GM18909 (cell line): ENCODE measurements at regions not wholly inside any gene's neighbourhood (a gene's known extent, or its start where the extent isn't known, plus 50 kb on each side); places are given as distances from the start of the nearest gene placed in this dataset.
"Not testable (repeated sequence)": the region's sequence is repeated elsewhere in the genome, so short reads cannot be mapped to it uniquely, and the experiment has no call there.

ENCODE experiments used
- ATAC-seq: cut with Tn5 transposase; IDR thresholded peaks from one replicate; pipeline ENCODE4 v1.9.1; 2021; ENCODE audit warnings: mild to moderate bottlenecking; ENCODE audit not compliant: unreplicated experiment, poor library complexity

DNA sequence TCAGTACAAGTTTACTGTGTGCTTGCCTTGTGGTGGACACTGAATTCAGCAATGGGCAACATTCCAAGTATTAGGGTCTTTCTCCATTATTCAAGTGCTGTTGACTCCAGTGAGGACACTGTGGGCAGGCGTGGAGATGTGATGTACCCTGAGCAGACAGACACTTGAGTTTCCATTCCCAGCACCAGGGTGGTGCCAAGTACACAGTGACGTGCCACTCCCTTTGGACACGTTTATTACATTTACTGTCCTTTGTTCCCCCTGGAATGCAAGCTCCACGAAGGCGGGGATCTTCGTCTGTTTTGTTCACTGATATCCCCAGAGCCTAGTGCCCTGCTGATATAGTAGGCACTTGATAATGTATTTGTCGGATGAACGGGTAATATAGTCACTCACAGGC is 130.6 kb upstream of the STX18 start:
- no peak for ATAC-seq

DNA sequence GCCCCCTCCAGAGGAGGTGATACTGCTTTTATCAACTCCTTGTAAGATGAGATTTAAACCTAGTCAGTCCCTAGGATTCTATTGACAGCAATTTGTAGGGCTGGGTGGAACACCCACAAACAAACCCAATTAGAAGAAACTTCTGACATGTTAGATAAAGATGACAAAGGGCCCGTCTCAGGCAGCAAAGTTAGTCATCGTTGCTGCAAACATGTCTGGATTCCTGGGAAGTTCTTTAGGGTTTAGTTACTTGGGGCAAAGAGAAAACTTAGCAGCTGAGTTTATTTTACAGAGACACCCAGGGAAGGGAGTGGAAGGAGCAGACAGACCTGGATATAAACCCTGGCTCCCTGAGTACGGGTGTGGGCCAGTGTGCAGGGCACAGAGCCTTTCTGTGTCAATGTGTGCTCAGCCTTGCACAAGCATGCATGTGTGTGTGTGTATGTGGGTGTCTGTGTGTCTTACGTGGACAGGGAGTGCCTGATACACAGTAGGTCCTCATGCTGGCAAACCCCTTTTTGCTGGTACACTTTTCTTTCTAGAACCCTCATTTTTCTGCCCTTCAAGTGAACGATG is 130.0 kb upstream of the STX18 start:
- no peak for ATAC-seq

- no peak for ATAC-seq
Observed at GRCh38 chr4:4670869-4671268, 129.0 kb upstream of the STX18 start.

- ATAC-seq: no peak
Observed at GRCh38 chr4:4668355-4669210, 126.7 kb upstream of the STX18 start.

- no peak for ATAC-seq
Observed at GRCh38 chr4:4667622-4668081, 125.8 kb upstream of the STX18 start.

DNA sequence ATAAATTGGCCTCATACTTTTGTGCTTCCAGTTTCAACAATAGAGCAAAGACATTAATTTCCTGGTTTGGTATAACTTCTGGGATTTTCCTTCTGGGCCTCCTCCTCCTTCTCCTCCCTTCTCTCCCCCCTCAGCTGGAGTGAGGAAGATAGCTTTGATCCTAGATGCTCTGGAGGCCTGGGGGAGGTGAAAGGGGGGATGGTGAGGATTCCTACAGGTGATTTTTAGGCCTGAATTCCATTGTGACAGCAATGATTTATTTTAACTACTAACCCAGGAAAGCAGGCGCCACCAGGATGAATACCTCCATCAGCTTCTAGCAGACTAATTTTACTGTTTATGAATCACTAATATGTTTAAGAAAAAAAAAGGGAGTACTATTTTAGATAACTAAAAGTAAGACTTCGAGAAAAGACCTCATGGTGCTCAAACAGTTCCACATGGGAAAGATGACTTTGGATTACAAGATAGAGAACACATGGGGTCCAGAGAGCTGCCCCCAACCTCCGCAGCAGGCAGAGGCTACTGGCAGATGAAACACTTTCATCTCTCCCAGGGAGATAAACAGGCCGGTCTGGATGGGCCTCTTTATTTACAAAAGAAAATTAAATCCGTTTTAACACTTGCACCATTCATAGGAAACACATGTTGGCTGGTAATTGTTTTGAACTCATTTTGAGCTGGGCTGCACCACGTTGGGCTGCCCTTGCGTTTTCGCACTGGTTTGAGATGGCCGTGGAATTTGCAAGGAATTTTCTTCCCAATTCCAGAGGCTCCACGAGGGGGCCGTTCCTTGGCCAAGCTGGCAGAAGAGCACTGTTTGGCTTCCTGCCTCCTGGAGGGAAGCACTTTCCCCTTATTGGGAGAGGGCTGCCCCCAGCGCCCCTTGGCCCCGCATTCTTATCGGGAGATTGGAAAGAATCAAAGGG is 125.1 kb upstream of the STX18 start:
- ATAC-seq: no peak

DNA sequence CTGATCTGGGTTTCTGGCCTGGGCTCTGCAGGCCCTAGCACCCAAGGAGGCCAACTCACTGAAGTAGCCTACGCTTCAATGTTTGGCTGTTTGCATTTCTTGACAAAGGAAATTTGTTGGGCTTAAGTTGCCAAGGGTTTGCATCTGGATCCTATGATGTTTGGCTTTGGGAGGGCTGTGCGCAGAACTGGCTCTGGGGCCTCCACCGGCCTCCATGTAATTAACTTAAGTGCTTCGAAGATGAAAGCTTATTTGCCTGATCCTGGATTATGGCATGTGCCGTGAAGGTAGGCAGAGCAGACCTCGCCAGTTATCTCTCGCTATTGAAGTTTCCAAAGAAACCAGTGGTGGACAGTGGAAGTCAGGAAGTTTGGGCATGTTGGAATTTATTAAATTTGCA is 124.3 kb upstream of the STX18 start:
- ATAC-seq: no peak

DNA sequence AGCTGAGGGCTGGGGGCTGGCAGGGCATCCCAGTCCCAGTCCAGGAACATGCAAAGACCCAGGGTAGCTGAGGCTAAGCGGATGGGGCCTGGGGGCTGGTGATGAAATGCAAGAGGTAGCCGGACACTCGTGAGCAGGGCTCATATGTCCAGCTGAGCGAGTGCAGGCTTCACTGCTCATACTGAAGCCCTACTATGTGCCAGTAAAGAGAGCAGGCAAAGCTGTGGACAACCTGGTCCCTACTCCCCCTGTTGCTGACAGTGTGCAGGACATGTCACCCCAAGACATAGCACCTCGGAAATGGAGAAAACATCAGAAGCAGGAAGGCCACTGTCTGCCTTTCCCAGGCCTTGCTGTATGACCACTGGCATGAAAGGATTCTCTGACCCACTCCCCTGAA is 122.4 kb upstream of the STX18 start:
- no peak for ATAC-seq

- no peak for ATAC-seq
Observed at GRCh38 chr4:4663028-4663427, 121.2 kb upstream of the STX18 start.

- no peak for ATAC-seq
Observed at GRCh38 chr4:4662230-4662629, 120.4 kb upstream of the STX18 start.

GRCh38 chr4:4659871-4660651 is 118.2 kb upstream of the STX18 start:
- no peak for ATAC-seq

DNA sequence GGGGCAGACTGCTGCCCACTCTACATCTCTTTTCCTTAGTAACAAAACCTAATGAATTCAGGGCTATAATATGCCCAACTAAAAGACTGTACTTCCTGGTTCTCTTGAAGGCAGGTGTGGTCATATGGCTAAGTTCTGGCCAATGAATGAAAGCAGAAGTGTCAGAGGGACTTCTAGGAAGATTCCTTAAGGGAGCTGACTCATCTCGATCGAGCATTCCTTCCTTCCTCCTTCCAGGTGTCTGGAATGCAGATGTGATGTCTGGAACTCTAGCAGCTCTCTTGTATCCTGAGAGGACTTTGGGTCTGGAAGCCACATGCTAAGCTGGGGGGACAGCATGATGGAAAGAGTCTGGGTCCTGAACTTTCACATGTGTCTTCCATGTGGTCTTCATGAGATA is 116.2 kb upstream of the STX18 start:
- ATAC-seq: no peak

GRCh38 chr4:4656977-4657376 is 115.1 kb upstream of the STX18 start:
- no peak for ATAC-seq

- ATAC-seq: no peak
Observed at GRCh38 chr4:4655901-4656300, 114.1 kb upstream of the STX18 start.

GRCh38 chr4:4655011-4655410 is 113.2 kb upstream of the STX18 start:
- no peak for ATAC-seq

DNA sequence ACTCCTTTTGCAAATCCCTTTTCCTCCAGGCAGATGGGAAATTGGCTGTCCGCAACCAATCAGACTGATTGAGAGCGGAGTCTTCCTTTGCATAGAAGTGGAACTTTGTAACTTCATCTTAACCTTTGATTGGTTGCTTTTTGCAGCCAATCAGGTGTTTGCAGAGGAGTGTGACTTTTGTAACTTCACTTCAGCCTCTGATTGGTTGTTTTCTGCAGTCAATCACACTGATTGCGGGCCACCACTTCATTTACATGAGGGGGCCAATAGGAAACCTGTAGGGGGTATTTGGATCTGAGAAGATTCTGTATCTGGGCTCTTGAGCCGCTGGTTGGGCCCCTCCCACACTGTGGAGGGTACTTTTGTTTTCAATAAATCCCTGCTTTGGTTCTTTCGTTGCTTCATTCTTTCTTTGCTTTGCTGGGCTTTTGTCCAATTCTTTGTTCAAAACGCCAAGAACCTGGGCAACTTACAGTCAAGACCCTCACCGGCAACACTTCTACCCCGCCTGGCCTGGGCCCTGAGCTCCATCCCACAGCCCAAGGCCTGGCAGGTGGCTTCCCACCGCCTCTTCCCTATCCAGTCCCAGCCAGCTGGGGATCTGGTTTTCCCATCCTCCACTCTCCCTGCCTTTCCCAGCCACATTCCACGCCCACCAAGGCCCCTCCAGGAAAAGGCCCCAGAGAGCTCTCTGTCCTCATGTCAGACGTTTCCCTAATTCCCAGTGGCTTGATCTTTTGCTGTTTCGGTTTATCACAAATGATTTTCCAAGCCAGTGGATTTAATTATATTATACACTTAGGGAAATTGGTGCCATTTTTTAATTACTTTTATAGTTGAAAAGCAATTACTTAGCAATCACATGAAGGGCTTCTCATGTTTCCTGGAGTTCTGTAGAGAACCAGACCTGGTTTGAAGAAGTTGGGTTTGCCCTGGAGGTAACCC is 110.2 kb upstream of the STX18 start:
- ATAC-seq: no peak

GRCh38 chr4:4647041-4647440 is 105.2 kb upstream of the STX18 start:
- no peak for ATAC-seq

GRCh38 chr4:4645743-4646142 is 103.9 kb upstream of the STX18 start:
- no peak for ATAC-seq

- not testable (repeated sequence) for ATAC-seq
Observed at GRCh38 chr4:4644277-4644676, 102.4 kb upstream of the STX18 start.
